ENCODE measurements at regions not wholly inside any gene's neighbourhood (a gene's known extent, or its start where the extent isn't known, plus 50 kb on each side); places are given as distances from the start of the nearest gene placed in this dataset.

DNA sequence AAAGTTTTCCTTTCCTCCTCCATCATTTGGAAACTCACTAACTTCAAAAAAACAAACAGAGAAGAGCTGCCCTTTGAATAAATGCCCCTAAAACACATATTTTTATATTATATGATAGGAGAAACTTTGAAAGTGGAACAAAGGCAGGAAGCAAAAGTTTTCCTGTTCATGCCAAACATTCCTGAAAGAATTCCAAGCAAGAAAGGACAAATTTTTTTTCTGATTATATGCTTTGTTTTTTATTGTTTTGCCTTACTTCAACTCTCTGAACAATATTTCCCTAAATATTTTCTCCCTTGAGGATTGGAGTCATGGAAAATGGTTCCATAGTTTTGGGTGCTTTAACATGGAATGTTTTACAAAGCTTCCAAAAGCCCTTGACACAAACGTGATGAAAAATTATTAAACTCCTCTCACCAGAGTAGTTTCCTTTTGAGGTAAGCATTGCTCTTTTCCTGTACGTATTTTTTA is 638.5 kb upstream of the CAMK1G start:
- ChIA-PET POLR2A (no interaction called here), CTCF (no interaction called here)
- H3K27me3 Mint-ChIP-seq (ENCODE audit: low read depth) = peaks cover 2% of the 10 kb centered on the region
- H3K27ac Mint-ChIP-seq = no peak overlapping the region
- ATAC-seq (no peak), DNase-seq (no peak)
- no peak overlapping the region for H3K4me3 Mint-ChIP-seq
- H3K36me3 Mint-ChIP-seq (ENCODE audit: low read depth) = no peaks in the 10 kb centered on the region
- no peaks in the 10 kb centered on the region for H3K4me1 Mint-ChIP-seq (ENCODE audit: low read depth)
- H3K9me3 Mint-ChIP-seq (ENCODE audit: insufficient read depth) = no peaks in the 10 kb centered on the region

GRCh38 chr1:208950206-208950605 is 633.3 kb upstream of the CAMK1G start:
- POLR2A ChIA-PET = no interaction called here
- Mint-ChIP-seq H3K4me3 (no peak overlapping the region), H3K27me3 (ENCODE audit: low read depth) (no peaks in the 10 kb centered on the region), H3K4me1 (ENCODE audit: low read depth) (no peaks in the 10 kb centered on the region), H3K36me3 (ENCODE audit: low read depth) (no peaks in the 10 kb centered on the region), H3K9me3 (ENCODE audit: insufficient read depth) (no peaks in the 10 kb centered on the region), H3K27ac (no peak overlapping the region)
- ATAC-seq = no peak
- CTCF ChIA-PET = no interaction called here
- DNase-seq = no peak

- no peak overlapping the region for H3K27ac Mint-ChIP-seq
- POLR2A ChIA-PET = no interaction called here
- no peak for DNase-seq
- H3K9me3 Mint-ChIP-seq (ENCODE audit: insufficient read depth) = no peaks in the 10 kb centered on the region
- H3K4me1 Mint-ChIP-seq (ENCODE audit: low read depth) = no peaks in the 10 kb centered on the region
- no peaks in the 10 kb centered on the region for H3K27me3 Mint-ChIP-seq (ENCODE audit: low read depth)
- H3K4me3 Mint-ChIP-seq = no peak overlapping the region
- CTCF ChIA-PET = no interaction called here
- ATAC-seq = no peak
- H3K36me3 Mint-ChIP-seq (ENCODE audit: low read depth) = no peaks in the 10 kb centered on the region
Measured at GRCh38 chr1:208951026-208951525, 632.4 kb upstream of the CAMK1G start.

- CTCF ChIA-PET = interaction anchor here (0.5 kb wide), 1 partner anchor 1876 kb away, joined by 3 read pairs; no protein-coding TSS in a partner anchor
- no peak for ATAC-seq
- no peaks in the 10 kb centered on the region for H3K4me1 Mint-ChIP-seq (ENCODE audit: low read depth)
Measured at GRCh38 chr1:208951908-208952307, 631.6 kb upstream of the CAMK1G start.

DNA sequence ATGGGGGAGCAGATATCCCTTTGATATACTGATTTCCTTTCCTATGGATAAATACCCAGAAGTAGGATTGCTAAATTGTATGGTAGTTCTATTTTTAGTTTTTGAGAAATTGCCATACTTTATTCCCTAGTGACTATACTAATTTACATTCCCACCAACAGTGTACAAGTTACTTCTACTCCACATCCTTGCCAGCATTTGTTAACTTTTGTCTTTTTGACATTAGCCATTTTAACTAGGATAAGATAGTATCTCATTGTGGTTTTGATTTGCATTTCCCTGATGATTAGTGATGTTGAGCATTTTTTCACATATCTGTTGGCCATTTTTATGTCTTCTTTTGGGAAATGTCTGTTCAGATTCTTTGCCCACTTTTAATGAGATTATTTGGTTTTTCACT is 620.6 kb upstream of the CAMK1G start:
- DNase-seq = no peak
- no peaks in the 10 kb centered on the region for H3K9me3 Mint-ChIP-seq (ENCODE audit: insufficient read depth)
- ChIA-PET POLR2A (no interaction called here), CTCF (no interaction called here)
- H3K4me3 Mint-ChIP-seq = no peak overlapping the region
- ATAC-seq = no peak
- H3K27ac Mint-ChIP-seq = no peak overlapping the region
- H3K27me3 Mint-ChIP-seq (ENCODE audit: low read depth) = no peaks in the 10 kb centered on the region
- H3K4me1 Mint-ChIP-seq (ENCODE audit: low read depth) = no peaks in the 10 kb centered on the region
- no peaks in the 10 kb centered on the region for H3K36me3 Mint-ChIP-seq (ENCODE audit: low read depth)

More at GRCh38 chr1:208951908-208952307, 631.6 kb upstream of the CAMK1G start:
- H3K4me3 Mint-ChIP-seq = no peak overlapping the region
- no peak overlapping the region for H3K27ac Mint-ChIP-seq
- no peak for DNase-seq
- H3K9me3 Mint-ChIP-seq (ENCODE audit: insufficient read depth) = no peaks in the 10 kb centered on the region
- H3K27me3 Mint-ChIP-seq (ENCODE audit: low read depth) = no peaks in the 10 kb centered on the region
- POLR2A ChIA-PET = no interaction called here
- no peaks in the 10 kb centered on the region for H3K36me3 Mint-ChIP-seq (ENCODE audit: low read depth)

DNA sequence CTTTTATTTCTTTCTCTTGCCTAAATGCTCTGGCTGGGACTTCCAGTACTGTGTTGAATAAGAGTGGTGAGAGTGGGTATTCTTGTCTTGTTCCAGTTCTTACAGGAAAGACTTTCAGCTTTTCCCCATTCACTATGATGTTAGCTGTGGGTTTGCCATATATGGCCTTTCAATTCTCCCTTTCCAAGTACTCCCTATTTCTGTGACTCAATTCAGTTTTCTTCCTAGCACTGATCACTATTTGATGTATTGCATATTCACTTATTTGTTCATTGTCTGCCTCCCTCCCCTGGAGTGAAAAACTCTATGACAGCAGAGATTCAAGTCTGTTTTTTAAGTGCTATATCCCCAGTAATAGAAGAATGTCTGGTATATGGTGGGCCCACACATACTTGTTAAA is 618.2 kb upstream of the CAMK1G start:
- no peaks in the 10 kb centered on the region for H3K9me3 Mint-ChIP-seq (ENCODE audit: insufficient read depth)
- DNase-seq = no peak
- no peak for ATAC-seq
- H3K27ac Mint-ChIP-seq = no peak overlapping the region
- H3K27me3 Mint-ChIP-seq (ENCODE audit: low read depth) = no peaks in the 10 kb centered on the region
- CTCF ChIA-PET = no interaction called here
- POLR2A ChIA-PET = no interaction called here
- H3K4me1 Mint-ChIP-seq (ENCODE audit: low read depth) = no peaks in the 10 kb centered on the region
- H3K4me3 Mint-ChIP-seq = no peak overlapping the region
- H3K36me3 Mint-ChIP-seq (ENCODE audit: low read depth) = no peaks in the 10 kb centered on the region

- H3K27me3 Mint-ChIP-seq (ENCODE audit: low read depth) = no peaks in the 10 kb centered on the region
- no peak for DNase-seq
- no peak for ATAC-seq
- no peaks in the 10 kb centered on the region for H3K9me3 Mint-ChIP-seq (ENCODE audit: insufficient read depth)
- H3K27ac Mint-ChIP-seq = no peak overlapping the region
- H3K4me1 Mint-ChIP-seq (ENCODE audit: low read depth) = no peaks in the 10 kb centered on the region
- ChIA-PET CTCF (no interaction called here), POLR2A (no interaction called here)
- H3K4me3 Mint-ChIP-seq = no peak overlapping the region
- no peaks in the 10 kb centered on the region for H3K36me3 Mint-ChIP-seq (ENCODE audit: low read depth)
Measured at GRCh38 chr1:208967334-208967733, 616.2 kb upstream of the CAMK1G start.

GRCh38 chr1:208974717-208975116 is 608.8 kb upstream of the CAMK1G start:
- H3K4me3 Mint-ChIP-seq = no peak overlapping the region
- no peaks in the 10 kb centered on the region for H3K36me3 Mint-ChIP-seq (ENCODE audit: low read depth)
- CTCF ChIA-PET = no interaction called here
- no peaks in the 10 kb centered on the region for H3K4me1 Mint-ChIP-seq (ENCODE audit: low read depth)
- H3K27me3 Mint-ChIP-seq (ENCODE audit: low read depth) = peaks cover 6% of the 10 kb centered on the region
- no peak overlapping the region for H3K27ac Mint-ChIP-seq
- no peaks in the 10 kb centered on the region for H3K9me3 Mint-ChIP-seq (ENCODE audit: insufficient read depth)
- POLR2A ChIA-PET = no interaction called here
- ATAC-seq (no peak), DNase-seq (no peak)

- no peak overlapping the region for H3K27ac Mint-ChIP-seq
- H3K4me1 Mint-ChIP-seq (ENCODE audit: low read depth) = no peaks in the 10 kb centered on the region
- DNase-seq = no peak
- ChIA-PET POLR2A (no interaction called here), CTCF (no interaction called here)
- no peaks in the 10 kb centered on the region for H3K36me3 Mint-ChIP-seq (ENCODE audit: low read depth)
- no peak for ATAC-seq
- H3K27me3 Mint-ChIP-seq (ENCODE audit: low read depth) = peaks cover 6% of the 10 kb centered on the region
- no peaks in the 10 kb centered on the region for H3K9me3 Mint-ChIP-seq (ENCODE audit: insufficient read depth)
- H3K4me3 Mint-ChIP-seq = no peak overlapping the region
Measured at GRCh38 chr1:208975456-208975855, 608.1 kb upstream of the CAMK1G start.

GRCh38 chr1:208977012-208977411 is 606.5 kb upstream of the CAMK1G start:
- H3K36me3 Mint-ChIP-seq (ENCODE audit: low read depth) = no peaks in the 10 kb centered on the region
- DNase-seq (no peak), ATAC-seq (no peak)
- no peak overlapping the region for H3K4me3 Mint-ChIP-seq
- no peaks in the 10 kb centered on the region for H3K4me1 Mint-ChIP-seq (ENCODE audit: low read depth)
- H3K27me3 Mint-ChIP-seq (ENCODE audit: low read depth) = peaks cover 9% of the 10 kb centered on the region
- H3K9me3 Mint-ChIP-seq (ENCODE audit: insufficient read depth) = no peaks in the 10 kb centered on the region
- H3K27ac Mint-ChIP-seq = no peak overlapping the region
- ChIA-PET CTCF (no interaction called here), POLR2A (interaction anchor here (0.6 kb wide), 1 partner anchor 713 kb away, joined by 3 read pairs; no protein-coding TSS in a partner anchor)

DNA sequence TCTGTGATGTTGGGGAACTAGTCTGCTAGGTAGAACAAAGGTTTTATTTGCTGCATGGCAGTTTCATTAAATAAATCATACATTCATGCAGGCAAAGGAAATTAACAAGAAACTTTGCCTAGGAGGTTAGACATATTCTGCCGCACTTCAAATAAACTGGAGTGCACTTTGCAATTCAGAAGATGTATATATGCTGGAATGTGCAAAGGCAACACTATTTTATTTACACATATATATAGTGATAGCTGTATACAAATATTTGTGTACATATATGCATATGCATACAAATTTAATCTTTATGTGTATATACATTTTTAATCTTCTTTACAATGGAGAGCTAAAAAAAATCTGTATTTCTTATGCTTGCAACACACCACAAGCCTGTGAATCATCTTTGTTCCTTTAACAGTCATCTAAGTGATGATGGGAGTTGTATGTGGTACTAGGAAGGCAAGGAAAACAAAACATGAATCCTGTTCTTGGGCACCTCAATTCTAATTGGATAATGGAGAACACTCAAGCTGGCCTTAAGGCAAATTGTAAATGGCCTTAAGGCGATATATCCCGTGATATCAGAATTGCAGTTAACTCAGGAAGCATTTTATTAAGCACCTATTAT is 605.8 kb upstream of the CAMK1G start:
- Mint-ChIP-seq H3K9me3 (ENCODE audit: insufficient read depth) (no peaks in the 10 kb centered on the region), H3K27me3 (ENCODE audit: low read depth) (peaks cover 9% of the 10 kb centered on the region), H3K4me1 (ENCODE audit: low read depth) (no peaks in the 10 kb centered on the region), H3K36me3 (ENCODE audit: low read depth) (no peaks in the 10 kb centered on the region), H3K27ac (no peak overlapping the region), H3K4me3 (no peak overlapping the region)
- ChIA-PET POLR2A (no interaction called here), CTCF (no interaction called here)
- no peak for DNase-seq
- ATAC-seq = no peak

DNA sequence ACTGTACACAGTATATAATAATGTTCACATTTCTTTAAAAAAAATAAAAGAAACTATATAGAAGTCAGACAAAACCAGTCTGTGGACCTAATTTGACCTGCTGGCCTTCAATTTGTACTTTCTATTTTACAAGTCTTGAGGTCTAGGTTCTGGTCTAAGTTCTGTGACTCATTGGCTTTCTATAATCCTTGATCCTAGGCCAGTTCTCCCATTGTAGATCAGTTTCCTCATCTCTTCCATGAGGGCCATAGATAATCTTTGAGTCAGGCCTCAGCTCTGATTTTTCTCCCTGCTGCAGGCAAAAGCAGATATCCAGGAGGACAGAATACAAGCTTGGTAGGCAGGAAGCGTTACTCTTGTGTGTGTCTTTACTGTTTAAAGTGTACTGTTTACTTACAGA is 603.7 kb upstream of the CAMK1G start:
- no peaks in the 10 kb centered on the region for H3K9me3 Mint-ChIP-seq (ENCODE audit: insufficient read depth)
- CTCF ChIA-PET = no interaction called here
- DNase-seq (no peak), ATAC-seq (no peak)
- POLR2A ChIA-PET = no interaction called here
- H3K27me3 Mint-ChIP-seq (ENCODE audit: low read depth) = peaks cover 6% of the 10 kb centered on the region
- no peak overlapping the region for H3K27ac Mint-ChIP-seq
- H3K36me3 Mint-ChIP-seq (ENCODE audit: low read depth) = no peaks in the 10 kb centered on the region
- no peaks in the 10 kb centered on the region for H3K4me1 Mint-ChIP-seq (ENCODE audit: low read depth)
- no peak overlapping the region for H3K4me3 Mint-ChIP-seq

- H3K4me1 Mint-ChIP-seq (ENCODE audit: low read depth) = no peaks in the 10 kb centered on the region
- POLR2A ChIA-PET = no interaction called here
- no peaks in the 10 kb centered on the region for H3K9me3 Mint-ChIP-seq (ENCODE audit: insufficient read depth)
- peaks cover 6% of the 10 kb centered on the region for H3K27me3 Mint-ChIP-seq (ENCODE audit: low read depth)
- DNase-seq (no peak), ATAC-seq (no peak)
- H3K4me3 Mint-ChIP-seq = no peak overlapping the region
- CTCF ChIA-PET = no interaction called here
- no peak overlapping the region for H3K27ac Mint-ChIP-seq
- no peaks in the 10 kb centered on the region for H3K36me3 Mint-ChIP-seq (ENCODE audit: low read depth)
Measured at GRCh38 chr1:208980605-208981004, 602.9 kb upstream of the CAMK1G start.
